Activated CD4-positive, alpha-beta T cell treated with anti-CD3 and anti-CD28 coated beads, Interleukin-2, amount 50 U/mL, for 48 hours (primary cell): ENCODE measurements at regions not wholly inside any gene's neighbourhood (a gene's known extent, or its start where the extent isn't known, plus 50 kb on each side); places are given as distances from the start of the nearest gene placed in this dataset.
"Not testable (repeated sequence)": the region's sequence is repeated elsewhere in the genome, so short reads cannot be mapped to it uniquely, and the experiment has no call there.

ENCODE experiments used
- DNase-seq, 2 experiments: peaks; one replicate each; pipeline ENCODE4 v3.0.0-alpha.2; 2020

DNA sequence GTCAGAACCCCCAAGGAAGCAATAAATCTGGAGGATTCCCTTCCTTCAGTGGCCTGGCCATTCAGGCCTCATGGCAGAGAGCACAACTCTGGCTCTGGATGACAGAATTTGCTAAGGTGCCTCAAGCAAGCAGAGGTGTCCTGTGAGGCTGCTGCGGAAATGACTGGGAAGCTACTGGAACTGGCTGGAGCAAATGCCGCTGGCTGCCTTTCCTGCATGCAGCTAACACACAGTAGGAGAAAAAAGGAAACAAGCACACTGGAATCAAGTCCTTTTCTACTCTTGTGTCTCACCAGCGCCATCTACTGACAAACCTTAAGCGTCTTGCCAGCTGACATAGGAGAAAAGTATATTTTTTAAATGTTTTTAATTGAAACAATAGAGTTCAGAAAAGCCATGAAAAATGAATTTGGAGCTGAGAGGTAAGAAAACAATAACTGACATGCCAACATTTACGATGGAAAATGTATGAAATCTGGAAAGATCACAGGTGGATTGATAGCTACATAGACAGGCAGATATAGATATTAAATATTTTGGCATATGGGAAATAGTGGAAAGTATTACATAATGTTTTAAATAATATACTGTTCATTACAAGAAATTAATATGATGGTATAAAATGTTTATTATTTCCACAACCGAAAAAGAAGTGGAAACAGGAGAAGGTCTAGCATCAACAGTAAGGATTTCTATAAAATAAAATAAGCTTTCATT is 951.6 kb downstream of the ANKRD7 start:
- peak; percentile 11 to 15 for DNase-seq

- DNase-seq, result no peak
These were observed 953.4 kb downstream of the ANKRD7 start for GRCh38 chr7:119177863-119178262.

DNA sequence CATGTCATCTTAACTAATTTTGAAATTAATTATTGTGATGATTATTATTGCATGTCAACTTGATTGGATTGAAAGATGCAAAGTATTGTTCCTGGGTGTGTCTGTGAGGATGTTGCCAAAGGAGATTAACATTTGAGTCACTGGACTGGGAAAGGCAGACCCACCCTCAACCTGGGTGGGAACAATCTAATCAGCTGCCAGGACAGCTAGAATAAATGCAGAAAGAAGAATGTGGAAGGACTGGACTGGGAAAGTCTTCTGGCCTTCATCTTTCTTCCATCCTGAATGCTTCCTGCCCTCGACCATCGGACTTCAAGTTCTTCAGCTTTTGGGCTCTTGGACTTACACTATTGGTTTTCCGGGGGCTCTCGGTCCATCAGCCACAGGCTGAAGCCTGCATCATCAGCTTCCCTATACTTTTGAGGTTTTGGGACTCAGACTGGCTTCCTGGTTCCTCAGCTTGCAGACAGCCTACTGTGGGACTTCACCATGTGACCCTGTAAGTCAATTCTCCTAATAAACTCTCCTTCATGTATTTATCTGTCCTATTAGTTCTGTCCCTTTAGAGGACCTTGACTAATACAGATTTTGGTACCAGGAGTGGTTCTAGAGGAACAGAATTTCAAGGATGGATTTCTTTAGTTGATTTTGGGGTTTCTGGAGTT is 959.8 kb downstream of the ANKRD7 start:
- no peak for DNase-seq

DNA sequence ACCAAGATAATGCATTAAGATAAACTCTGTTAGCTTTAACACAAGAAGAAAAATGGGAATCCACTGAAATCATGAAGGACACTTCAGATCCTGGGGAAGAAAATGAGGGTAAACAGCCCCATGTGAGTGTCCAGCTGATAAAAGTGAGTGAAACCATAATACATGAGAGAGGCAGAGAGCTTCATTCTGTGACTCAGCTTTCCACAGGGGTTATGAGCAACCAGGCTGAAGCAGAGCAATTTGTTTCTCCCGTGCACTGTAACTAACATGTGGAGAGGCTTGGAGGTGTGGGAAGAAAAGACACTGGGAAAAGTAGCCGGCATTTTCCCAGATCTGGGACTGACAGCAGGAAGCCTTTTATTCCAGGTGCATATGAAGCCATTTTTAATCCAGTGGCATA is 971.7 kb downstream of the ANKRD7 start:
- no peak for DNase-seq

DNA sequence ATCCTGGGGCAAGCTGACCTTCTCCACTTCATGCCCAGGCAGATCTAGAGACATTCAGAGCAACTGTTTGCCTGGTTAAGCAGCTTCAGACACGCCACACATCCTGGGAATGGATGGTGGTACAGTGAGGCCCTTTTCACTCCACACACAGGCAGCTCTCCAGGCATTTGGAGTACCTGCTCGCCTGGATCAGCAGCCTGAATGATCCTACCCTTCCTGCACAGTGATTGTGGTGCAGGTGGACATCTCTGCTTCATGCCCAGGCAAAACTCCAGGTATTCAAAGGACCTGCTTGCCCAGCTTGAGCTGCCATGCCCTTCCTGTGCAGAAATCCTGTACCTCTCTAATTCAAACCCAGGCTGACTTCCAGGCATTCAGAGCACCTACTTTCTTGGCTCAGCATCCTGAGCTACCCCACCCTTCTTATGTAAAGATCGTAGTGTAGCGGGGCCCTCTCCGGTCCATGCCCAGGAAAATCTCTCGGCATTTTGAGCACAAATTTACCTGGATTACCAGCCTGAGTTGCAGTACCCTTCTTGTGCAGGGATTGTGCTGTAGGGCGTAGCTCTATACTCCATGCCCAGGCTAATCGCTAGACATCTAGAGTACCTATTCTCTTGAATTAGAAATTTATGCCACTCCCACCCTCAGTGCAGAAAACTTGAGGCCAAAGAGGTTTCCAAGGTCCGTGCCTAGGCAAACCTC is 972.8 kb downstream of the ANKRD7 start:
- DNase-seq, result no peak

- DNase-seq, result peak in 1 of 2 experiments; percentile 5
These were observed 973.5 kb downstream of the ANKRD7 start for GRCh38 chr7:119197877-119198527.

DNA sequence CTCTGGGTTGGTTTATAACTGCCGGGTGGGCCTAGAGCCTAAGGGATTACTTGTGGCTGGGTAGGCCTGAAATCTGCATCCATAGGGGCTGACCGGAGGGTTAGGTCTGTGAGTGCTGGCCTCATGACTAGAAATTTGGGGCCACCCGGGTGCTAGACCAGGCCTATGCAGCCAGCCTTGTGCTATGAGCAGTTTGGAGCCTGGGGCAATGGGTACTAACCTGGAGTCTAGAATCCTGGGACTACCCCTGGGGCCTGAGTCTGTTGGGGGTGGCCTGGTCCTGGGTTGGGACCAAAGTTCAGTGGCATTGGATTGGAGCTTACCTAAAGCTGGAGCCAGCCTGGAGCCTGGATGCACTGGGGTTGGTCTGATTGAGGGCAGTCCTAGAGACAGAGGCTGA is 995.2 kb downstream of the ANKRD7 start:
- DNase-seq, result no peak

DNA sequence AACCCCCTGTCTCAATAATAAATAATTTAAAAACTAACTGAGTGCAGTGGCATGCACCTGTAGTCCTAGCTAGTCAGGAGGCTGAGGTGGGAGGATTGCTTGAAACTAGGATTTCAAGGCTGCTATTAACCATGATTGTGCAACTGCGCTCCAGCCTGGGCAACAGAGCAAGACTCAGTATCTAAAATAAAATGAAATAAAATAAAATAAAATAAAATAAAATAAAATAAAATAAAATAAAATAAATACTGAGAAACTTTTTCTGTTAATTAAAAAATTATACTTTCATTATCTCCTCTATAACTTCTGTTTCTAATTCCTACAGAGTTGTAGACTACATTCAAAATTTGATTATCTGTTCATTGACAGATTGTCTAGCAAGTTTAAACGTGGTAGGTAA is 999.4 kb downstream of the ANKRD7 start:
- DNase-seq, result no peak

DNA sequence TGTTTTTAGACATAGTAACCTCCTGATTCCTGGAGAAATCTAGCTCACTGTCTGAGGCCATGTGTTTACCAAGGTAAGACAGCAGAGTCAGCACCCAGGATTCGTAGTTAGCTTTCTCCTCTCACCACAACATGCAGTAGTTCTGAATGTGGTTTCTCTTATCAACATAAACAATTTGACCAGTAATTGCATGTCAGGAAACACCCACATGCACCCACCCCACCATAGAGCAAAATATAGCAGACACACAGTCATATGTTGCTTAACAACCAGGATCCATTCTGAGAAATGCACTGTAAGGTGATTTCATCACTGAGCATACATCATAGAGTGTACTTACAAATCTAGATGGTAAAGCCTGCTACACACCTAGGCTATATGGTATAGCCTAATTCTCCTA is 1004.0 kb downstream of the ANKRD7 start:
- DNase-seq, result no peak

DNA sequence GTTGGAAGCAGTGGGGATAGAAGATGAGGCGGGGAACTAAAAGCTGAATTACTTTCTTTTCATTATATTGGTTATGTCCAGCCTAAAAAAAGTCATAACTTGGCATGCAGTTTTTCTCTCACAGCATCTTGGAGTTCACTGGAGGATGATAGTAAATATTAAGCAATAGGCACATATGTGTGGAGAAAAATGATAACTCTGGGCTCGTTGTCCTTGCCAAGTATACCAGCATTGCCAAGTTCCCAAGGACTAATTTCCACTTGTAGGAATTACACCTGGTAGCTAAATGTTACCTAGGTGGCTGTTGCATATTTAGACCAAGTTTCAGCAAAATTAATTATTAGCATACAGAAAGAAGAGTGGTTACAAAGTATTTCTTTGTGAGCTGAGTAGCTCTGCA is 1007.6 kb downstream of the ANKRD7 start:
- no peak for DNase-seq

DNA sequence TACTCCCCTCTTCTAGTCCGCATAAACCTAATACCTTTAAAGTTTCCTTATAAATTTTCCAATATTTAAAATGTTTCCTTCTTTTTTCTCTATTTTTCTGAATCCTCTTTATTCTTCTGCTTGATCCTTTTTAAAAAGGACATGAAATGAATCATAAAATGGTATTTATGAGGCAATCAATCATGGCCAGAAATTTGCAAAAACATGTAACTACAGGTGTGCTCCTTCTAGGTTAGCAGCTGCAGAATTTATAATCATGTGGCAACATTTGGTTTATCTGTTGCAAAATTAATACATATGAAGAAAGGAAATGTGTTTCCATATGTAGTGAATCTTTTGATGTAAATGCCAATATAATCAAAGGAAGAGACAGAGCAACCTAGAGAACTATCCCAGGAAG is 1008.5 kb downstream of the ANKRD7 start:
- no peak for DNase-seq

GRCh38 chr7:119252962-119253361 is 1020.0 kb upstream of the KCND2 start:
- DNase-seq, result no peak

DNA sequence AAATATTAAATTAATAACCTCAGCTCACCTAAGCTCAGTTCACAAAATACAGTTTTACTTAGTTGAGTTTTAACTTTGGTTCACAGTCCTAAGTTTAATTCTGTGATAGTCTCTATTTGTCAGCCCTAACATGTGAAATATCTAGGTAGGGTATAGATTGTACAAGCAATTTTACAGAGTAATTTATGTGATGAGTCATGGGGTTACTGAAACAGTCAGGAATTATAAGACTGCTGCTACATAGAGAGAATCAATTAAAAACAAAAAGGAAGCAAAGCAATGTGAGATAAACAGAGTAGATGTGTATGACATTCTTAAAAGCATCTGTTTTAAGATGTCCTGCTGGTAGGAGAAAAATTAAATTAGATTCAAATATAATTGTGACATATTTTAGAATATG is 1018.2 kb upstream of the KCND2 start:
- no peak for DNase-seq

- no peak for DNase-seq
These were observed 1017.0 kb upstream of the KCND2 start for GRCh38 chr7:119256001-119256400.

DNA sequence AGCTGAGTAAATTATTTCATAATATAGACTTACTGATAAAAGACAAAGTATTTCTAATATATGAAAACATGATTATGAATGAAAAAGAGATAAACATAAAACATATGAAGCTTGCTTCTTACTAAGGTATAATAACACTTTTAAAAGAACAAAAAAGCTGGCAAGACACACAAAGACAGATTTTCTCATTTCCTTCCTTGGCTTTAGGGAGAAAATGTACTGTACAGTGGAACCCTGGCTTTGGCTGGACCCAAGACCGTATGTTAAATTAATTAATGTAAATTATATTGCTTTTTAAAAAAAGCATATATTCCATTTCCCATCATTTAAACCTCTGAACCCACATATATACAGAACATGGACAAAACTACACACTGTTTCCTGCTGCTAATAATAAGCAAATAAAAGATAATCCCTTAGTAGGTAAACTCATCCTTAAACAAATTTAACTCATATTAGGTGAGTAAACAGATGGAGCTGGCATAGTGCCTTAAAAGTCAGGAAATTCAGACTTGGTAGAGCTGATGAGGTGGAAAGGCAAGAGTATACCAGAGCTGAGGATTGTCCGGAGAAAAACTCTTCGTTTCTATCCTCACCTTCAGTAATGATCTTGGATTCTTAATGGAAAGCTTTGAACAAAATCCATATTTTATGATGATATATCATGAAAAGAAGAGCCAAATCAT is 1016.4 kb upstream of the KCND2 start:
- no peak for DNase-seq

- not testable (repeated sequence) for DNase-seq
These were observed 1006.2 kb upstream of the KCND2 start for GRCh38 chr7:119266790-119267189.

DNA sequence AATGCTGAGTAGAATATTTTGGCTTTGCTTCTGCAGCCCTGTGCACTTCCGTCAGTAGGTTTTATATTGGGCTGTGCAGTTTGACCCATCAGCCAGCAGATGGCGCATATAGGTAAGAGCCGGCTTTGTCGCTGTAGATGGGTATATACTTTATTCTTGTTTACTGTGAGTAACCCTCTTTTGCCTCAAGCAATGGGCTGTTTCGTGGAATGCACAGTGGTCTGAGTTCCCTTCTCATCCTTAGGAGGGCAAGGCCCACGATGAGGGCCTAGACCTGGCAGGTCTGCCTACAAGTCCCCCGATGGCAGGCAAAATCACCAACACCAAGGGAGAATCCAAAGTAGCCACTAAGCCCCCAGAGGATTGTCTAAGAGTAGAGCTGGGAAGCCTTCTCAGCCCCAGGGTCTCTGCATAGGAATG is 1002.9 kb upstream of the KCND2 start:
- peak; percentile 16 for DNase-seq

DNA sequence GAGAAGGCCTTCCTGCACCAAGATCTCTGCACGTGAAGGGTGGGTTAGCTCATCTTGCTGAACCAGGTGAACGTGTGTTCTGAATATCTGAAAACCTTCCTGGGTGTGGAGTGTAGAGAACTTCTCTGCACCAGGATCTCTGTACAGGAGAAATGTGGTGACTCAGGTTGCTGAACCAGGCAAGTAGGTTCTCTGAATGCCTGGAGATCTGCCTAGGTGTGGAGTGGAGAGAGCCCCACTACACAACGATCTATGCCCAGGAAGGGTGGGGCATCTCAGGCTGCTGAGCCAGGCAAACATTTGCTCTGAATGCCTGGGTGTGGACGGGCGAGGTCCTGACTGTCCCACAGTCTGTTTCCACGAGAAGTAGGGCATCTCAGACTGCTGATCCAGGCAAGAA is 1002.3 kb upstream of the KCND2 start:
- DNase-seq, result no peak

DNA sequence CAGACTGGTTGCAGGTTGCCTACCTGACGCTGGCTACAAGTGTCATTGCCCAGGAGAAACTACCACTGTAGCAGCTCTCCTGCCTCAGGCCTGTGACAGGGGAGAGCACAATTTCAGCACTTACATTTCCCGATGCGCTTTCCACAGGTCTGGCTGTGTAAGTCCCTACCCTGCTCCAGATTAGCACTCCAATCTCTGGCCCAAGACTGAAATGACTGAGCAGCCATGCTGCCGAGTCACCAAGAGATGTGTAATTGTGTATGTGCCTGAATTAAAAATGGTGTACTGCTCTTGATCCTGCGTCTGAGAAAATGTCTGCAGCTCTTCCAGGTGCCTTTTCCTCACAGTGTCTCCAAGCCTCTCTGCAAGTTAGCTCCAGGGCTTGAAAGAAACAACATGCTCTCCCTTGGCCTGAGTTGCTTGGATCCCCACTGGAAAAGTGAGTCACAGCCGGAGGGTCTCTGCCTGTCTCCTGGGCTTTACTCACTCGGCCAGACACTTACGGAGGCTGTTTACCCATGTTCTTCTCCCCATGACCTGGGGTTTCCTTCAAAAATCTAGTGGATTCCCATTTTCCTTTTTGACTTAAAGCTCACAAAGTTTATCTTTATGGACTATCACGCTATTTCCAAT is 1001.7 kb upstream of the KCND2 start:
- DNase-seq, result no peak

DNA sequence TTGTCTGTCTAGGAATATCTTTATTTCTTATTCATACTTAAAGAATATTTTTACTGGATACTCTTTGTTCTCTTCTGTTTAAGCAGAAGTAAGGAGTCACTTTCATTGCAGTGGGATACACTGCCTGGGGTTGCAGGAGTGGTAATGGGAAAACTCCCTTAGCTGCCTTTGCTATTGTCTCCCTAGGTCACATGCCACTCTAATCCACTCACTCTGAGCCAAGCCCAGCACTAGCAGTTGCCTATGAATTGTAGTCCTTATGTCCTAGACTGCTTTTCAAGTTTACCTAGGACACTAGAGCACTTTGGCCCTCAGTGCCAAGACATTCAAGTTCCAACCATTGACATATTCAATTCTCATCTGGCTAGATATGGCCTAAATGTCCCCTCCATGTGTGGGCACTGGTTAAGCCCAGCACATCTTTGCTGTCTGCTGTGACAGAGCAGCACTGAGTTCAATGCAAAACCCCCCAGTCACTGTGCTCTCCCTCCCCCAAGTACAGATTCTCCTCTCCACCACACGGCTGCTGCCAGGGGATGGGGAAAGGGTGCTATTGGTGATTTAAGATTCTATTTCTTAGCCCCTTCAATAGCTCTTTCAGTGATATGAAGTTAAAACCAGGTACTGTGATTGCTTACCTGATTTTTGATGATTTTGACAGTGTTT is 991.7 kb upstream of the KCND2 start:
- no peak for DNase-seq

DNA sequence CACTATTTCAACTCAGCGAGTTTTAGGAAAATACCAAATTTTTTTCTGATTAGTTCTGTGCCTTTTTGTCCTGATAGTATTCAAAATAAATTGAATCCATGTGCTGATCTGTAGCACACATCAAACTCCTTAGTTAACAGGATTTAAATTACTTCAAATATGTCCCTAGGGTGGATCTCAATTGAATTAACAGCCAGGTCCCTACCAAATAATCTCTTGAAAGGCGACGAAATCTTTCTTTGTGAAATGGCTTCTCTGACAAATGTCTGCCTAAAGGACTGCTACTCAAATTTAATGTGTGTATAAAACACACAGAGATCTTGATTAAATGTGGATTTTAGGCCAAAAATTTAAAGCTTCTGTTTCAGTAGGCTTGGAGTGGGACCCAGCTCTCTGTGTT is 989.6 kb upstream of the KCND2 start:
- no peak for DNase-seq

GRCh38 chr7:119288416-119288815 is 984.6 kb upstream of the KCND2 start:
- no peak for DNase-seq
